Gastrocnemius medialis (tissue), 4 donors: ENCODE measurements at regions not wholly inside any gene's neighbourhood (a gene's known extent, or its start where the extent isn't known, plus 50 kb on each side); places are given as distances from the start of the nearest gene placed in this dataset.

ENCODE experiments used
- CTCF ChIP-seq, 5 experiments: fragments of 450-650 bp in 3 of 5; fragments of 200-600 bp in 2 of 5; sonication (generic) in 2 of 5; IDR thresholded peaks in 4 of 5; conservative IDR thresholded peaks in 1 of 5; 1 replicate in 4 of 5; 2 replicates in 1 of 5; pipeline ENCODE4 v1.5.1; 2016 to 2019; ENCODE audit warnings: antibody characterized with exemption in 5 of 5, mild to moderate bottlenecking in 3 of 5, moderate library complexity in 3 of 5
- POLR2A ChIP-seq, 2 donors: fragments of 450-650 bp; IDR thresholded peaks; one replicate each; pipeline ENCODE4 v1.6.1; 2017; ENCODE audit warnings: antibody characterized with exemption in 2 of 2, mild to moderate bottlenecking in 2 of 2, moderate library complexity in 2 of 2

- no peak for TF ChIP-seq CTCF (IDR thresholded peaks at IDR 0.05 in 4 of 5, conservative IDR thresholded peaks at IDR 0.05 in 1 of 5)
- TF ChIP-seq POLR2A (IDR thresholded peaks at IDR 0.05): no peak
Observed at GRCh38 chr10:61356354-61356753, 96.8 kb downstream of the TMEM26 start.
